ENCODE measurements at regions not wholly inside any gene's neighbourhood (a gene's known extent, or its start where the extent isn't known, plus 50 kb on each side); places are given as distances from the start of the nearest gene placed in this dataset.

- ATAC-seq (no peak), DNase-seq (ENCODE audit: low read depth, low spot score) (no peak)
- intact Hi-C loops (cut with micrococcal nuclease), result no loop called here
- Histone ChIP-seq H3K36me3 (ENCODE audit: control insufficient read depth in 1 of 2, insufficient read depth in 2 of 2, low read length in 2 of 2) (no peaks in the 10 kb centered on the region), H3K4me1 (ENCODE audit: control insufficient read depth in 1 of 2, insufficient read depth in 2 of 2, low read length in 2 of 2) (no peaks in the 10 kb centered on the region), H2AFZ (ENCODE audit: low read depth, low read length, poor library complexity, severe bottlenecking) (no peak overlapping the region), H3K27ac (ENCODE audit: low read depth, low read length) (no peak overlapping the region), H3K79me2 (ENCODE audit: insufficient read depth, low read length) (no peaks in the 10 kb centered on the region), H3K9me2 (ENCODE audit: insufficient read depth) (no peaks in the 10 kb centered on the region), H3K4me3 (replicated peaks in 1 of 2; ENCODE audit: low read depth in 1 of 2, low read length in 2 of 2) (no peak overlapping the region), H3K9me3 (ENCODE audit: control insufficient read depth in 1 of 2, insufficient read depth in 1 of 2, low read depth in 1 of 2, low read length in 2 of 2) (no peaks in the 10 kb centered on the region), H3K9ac (ENCODE audit: low read length) (no peak overlapping the region), H3K27me3 (ENCODE audit: insufficient read depth, low read length) (peaks cover 65% of the 10 kb centered on the region), H3K4me2 (ENCODE audit: low read length) (no peak overlapping the region), H4K20me1 (ENCODE audit: insufficient read depth) (no peaks in the 10 kb centered on the region)
- ChIA-PET POLR2A (no interaction called here), CTCF (no interaction called here), RAD21 (ENCODE audit: low non-redundant PET in 1 of 2, low total read pairs in 2 of 2, uncharacterized antibody in 2 of 2, unreplicated experiment in 2 of 2) (no interaction called here)
- TF ChIP-seq JUND (IDR thresholded peaks at IDR 0.05) (no peak), REST (IDR thresholded peaks at IDR 0.05; ENCODE audit: low read depth) (no peak), RAD21 (IDR thresholded peaks at IDR 0.05; ENCODE audit: low read depth) (no peak)
- no TSS peak for BruUV-seq (replicated peaks)
Observed at GRCh38 chr1:18047122-18047521, 60.5 kb upstream of the IGSF21 start.

DNA sequence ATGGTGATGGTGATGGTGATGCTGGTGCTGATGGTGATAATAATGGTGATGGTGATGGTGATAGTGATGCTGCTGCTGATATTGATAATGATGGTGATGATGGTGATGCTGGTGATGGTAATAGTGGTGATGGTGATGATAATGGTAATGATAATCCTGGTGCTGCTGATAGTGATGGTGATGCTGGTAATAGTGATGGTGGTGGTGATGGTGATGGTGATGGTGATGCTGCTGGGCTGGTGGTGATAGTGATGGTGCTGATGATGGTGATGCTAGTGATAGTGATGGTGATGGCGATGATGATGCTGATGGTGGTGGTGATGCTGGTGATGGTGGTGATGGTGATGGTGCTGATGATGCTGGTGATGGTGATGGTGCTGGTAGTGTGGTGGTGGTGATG, 58.4 kb upstream of the IGSF21 start:
- no peak overlapping the region for H3K27ac ChIP-seq (ENCODE audit: low read depth, low read length)
- H3K9ac ChIP-seq (ENCODE audit: low read length), result no peak overlapping the region
- CTCF ChIA-PET, result no interaction called here
- RAD21 ChIA-PET (ENCODE audit: low non-redundant PET in 1 of 2, low total read pairs in 2 of 2, uncharacterized antibody in 2 of 2, unreplicated experiment in 2 of 2), result no interaction called here
- H3K4me1 ChIP-seq (ENCODE audit: control insufficient read depth in 1 of 2, insufficient read depth in 2 of 2, low read length in 2 of 2), result no peaks in the 10 kb centered on the region
- H2AFZ ChIP-seq (ENCODE audit: low read depth, low read length, poor library complexity, severe bottlenecking), result no peak overlapping the region
- BruUV-seq (replicated peaks), result no TSS peak
- no peaks in the 10 kb centered on the region for H3K36me3 ChIP-seq (ENCODE audit: control insufficient read depth in 1 of 2, insufficient read depth in 2 of 2, low read length in 2 of 2)
- ATAC-seq (no peak), DNase-seq (ENCODE audit: low read depth, low spot score) (no peak)
- no peaks in the 10 kb centered on the region for H3K79me2 ChIP-seq (ENCODE audit: insufficient read depth, low read length)
- no peaks in the 10 kb centered on the region for H3K9me3 ChIP-seq (ENCODE audit: control insufficient read depth in 1 of 2, insufficient read depth in 1 of 2, low read depth in 1 of 2, low read length in 2 of 2)
- intact Hi-C loops (cut with micrococcal nuclease), result no loop called here
- peaks cover 65% of the 10 kb centered on the region for H3K27me3 ChIP-seq (ENCODE audit: insufficient read depth, low read length)
- POLR2A ChIA-PET, result no interaction called here
- no peaks in the 10 kb centered on the region for H4K20me1 ChIP-seq (ENCODE audit: insufficient read depth)
- H3K4me3 ChIP-seq (replicated peaks in 1 of 2; ENCODE audit: low read depth in 1 of 2, low read length in 2 of 2), result no peak overlapping the region
- no peaks in the 10 kb centered on the region for H3K9me2 ChIP-seq (ENCODE audit: insufficient read depth)
- H3K4me2 ChIP-seq (ENCODE audit: low read length), result no peak overlapping the region
- TF ChIP-seq SIN3A (IDR thresholded peaks at IDR 0.05; ENCODE audit: low read depth) (no peak), RAD21 (IDR thresholded peaks at IDR 0.05; ENCODE audit: low read depth) (no peak), MAX (IDR thresholded peaks at IDR 0.05) (no peak), REST (IDR thresholded peaks at IDR 0.05; ENCODE audit: low read depth) (no peak), ZBTB33 (IDR thresholded peaks at IDR 0.05; ENCODE audit: extremely low read depth, insufficient replicate concordance, low read length) (no peak)
- TF ChIP-seq, protein P1, sequence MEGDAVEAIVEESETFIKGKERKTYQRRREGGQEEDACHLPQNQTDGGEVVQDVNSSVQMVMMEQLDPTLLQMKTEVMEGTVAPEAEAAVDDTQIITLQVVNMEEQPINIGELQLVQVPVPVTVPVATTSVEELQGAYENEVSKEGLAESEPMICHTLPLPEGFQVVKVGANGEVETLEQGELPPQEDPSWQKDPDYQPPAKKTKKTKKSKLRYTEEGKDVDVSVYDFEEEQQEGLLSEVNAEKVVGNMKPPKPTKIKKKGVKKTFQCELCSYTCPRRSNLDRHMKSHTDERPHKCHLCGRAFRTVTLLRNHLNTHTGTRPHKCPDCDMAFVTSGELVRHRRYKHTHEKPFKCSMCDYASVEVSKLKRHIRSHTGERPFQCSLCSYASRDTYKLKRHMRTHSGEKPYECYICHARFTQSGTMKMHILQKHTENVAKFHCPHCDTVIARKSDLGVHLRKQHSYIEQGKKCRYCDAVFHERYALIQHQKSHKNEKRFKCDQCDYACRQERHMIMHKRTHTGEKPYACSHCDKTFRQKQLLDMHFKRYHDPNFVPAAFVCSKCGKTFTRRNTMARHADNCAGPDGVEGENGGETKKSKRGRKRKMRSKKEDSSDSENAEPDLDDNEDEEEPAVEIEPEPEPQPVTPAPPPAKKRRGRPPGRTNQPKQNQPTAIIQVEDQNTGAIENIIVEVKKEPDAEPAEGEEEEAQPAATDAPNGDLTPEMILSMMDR (IDR thresholded peaks at IDR 0.05 in 2 of 3, conservative IDR thresholded peaks at IDR 0.05 in 1 of 3; ENCODE audit: borderline replicate concordance in 1 of 3, insufficient read depth in 1 of 3, low read depth in 2 of 3, low read length in 2 of 3), result no peak

Measured in HCT116 (cell line).